ENCODE measurements at regions not wholly inside any gene's neighbourhood (a gene's known extent, or its start where the extent isn't known, plus 50 kb on each side); places are given as distances from the start of the nearest gene placed in this dataset.
"Not testable (repeated sequence)": the region's sequence is repeated elsewhere in the genome, so short reads cannot be mapped to it uniquely, and the experiment has no call there.

DNA sequence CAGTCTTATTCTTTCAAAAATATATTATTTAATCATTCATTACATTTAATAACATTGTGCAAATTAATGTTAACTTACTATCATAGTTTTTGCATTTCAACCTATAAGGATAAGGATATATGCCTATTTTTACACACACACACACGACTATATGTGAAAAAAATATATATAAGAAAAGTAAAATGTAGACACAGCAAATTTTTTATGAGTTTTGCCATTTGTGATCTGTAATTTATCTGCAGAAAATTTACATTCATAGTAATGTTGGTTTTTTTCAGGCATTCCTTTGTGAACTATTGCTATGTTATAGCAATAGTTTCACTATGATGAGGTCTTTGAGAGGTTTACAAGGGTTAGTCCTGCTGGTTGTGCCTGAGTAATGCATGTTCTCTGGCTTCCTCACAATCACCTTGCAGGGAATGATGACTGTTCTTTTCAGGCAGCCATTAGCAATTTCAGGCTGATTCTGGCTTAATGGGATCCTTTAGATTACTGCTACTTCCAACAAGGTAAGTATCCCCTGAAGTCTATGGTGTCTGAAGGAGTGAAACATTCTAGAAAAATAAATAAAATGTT, 183.7 kb upstream of the CDK1 start:
- no peak for DNase-seq (ENCODE audit: low read depth in 6 of 9, low spot score in 9 of 9)
- no peaks in the 10 kb centered on the region for H3K9me3 ChIP-seq (ENCODE audit: control insufficient read depth in 2 of 2, insufficient read depth in 1 of 2, low read length in 1 of 2)
- H3K36me3 ChIP-seq (ENCODE audit: control insufficient read depth in 2 of 2, insufficient read depth in 2 of 2, low read length in 1 of 2), result no peaks in the 10 kb centered on the region
- 90% methylated on average over 1 of the region's 1 CpG for WGBS
- no peaks in the 10 kb centered on the region for H3K4me1 ChIP-seq (ENCODE audit: control insufficient read depth in 2 of 2, insufficient read depth in 2 of 2, low read length in 2 of 2)
- H3K27me3 ChIP-seq (ENCODE audit: control insufficient read depth in 2 of 2, insufficient read depth in 1 of 2, low read length in 1 of 2), result no peaks in the 10 kb centered on the region
- H3K4me3 ChIP-seq (ENCODE audit: low read length in 2 of 2), result no peak overlapping the region
- H3K27ac ChIP-seq (ENCODE audit: low read depth in 1 of 2, low read length in 1 of 2), result no peak overlapping the region

DNA sequence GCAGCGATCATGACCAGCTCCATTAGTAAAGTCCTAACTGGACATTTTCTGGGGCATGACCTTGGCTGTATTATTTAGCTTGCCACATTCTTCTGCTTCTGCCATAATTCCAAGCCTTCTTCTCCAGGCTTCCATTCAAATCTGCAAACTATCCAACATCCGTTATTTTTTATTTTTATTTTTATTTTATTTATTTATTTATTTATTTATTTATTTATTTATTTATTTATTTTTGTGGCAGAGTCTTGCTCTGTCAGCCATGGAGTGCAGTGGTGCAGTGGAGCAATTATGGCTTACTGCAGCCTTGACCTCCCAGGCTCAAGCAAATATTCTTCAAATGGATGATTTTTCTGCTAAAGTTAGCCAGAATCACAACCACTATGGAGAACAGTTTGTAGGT, 187.2 kb upstream of the CDK1 start:
- no peak for DNase-seq (ENCODE audit: low read depth in 6 of 9, low spot score in 9 of 9)
- Histone ChIP-seq H3K27ac (ENCODE audit: low read depth in 1 of 2, low read length in 1 of 2) (no peak overlapping the region), H3K36me3 (ENCODE audit: control insufficient read depth in 2 of 2, insufficient read depth in 2 of 2, low read length in 1 of 2) (no peaks in the 10 kb centered on the region), H3K4me1 (ENCODE audit: control insufficient read depth in 2 of 2, insufficient read depth in 2 of 2, low read length in 2 of 2) (no peaks in the 10 kb centered on the region), H3K4me3 (ENCODE audit: low read length in 2 of 2) (no peak overlapping the region), H3K27me3 (ENCODE audit: control insufficient read depth in 2 of 2, insufficient read depth in 1 of 2, low read length in 1 of 2) (no peaks in the 10 kb centered on the region), H3K9me3 (ENCODE audit: control insufficient read depth in 2 of 2, insufficient read depth in 1 of 2, low read length in 1 of 2) (no peaks in the 10 kb centered on the region)
- 95% methylated on average over 2 of the region's 2 CpGs for WGBS

DNA sequence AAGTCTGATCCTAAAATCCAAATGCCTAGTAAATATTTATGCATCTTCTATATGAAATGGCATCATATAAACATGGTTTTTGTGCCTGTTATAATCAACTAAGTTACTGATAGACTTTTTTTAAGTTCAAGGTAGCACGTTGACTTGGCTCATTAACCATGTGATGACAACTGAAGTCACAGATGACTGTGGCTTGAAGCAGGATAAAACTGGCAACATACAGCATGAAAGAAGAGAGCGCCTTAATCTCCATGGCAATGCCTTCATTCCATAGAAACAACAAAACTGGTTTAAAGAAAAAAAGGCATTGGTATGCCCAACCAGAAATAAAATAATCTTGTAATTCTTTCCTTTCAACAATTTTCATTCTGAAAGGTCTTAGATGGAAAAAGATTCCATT, 188.9 kb upstream of the CDK1 start:
- H3K27ac ChIP-seq (ENCODE audit: low read depth in 1 of 2, low read length in 1 of 2), result no peak overlapping the region
- no peaks in the 10 kb centered on the region for H3K9me3 ChIP-seq (ENCODE audit: control insufficient read depth in 2 of 2, insufficient read depth in 1 of 2, low read length in 1 of 2)
- no peaks in the 10 kb centered on the region for H3K4me1 ChIP-seq (ENCODE audit: control insufficient read depth in 2 of 2, insufficient read depth in 2 of 2, low read length in 2 of 2)
- no peak for DNase-seq (ENCODE audit: low read depth in 6 of 9, low spot score in 9 of 9)
- WGBS, result 89% methylated on average over 2 of the region's 2 CpGs
- H3K27me3 ChIP-seq (ENCODE audit: control insufficient read depth in 2 of 2, insufficient read depth in 1 of 2, low read length in 1 of 2), result no peaks in the 10 kb centered on the region
- no peak overlapping the region for H3K4me3 ChIP-seq (ENCODE audit: low read length in 2 of 2)
- no peaks in the 10 kb centered on the region for H3K36me3 ChIP-seq (ENCODE audit: control insufficient read depth in 2 of 2, insufficient read depth in 2 of 2, low read length in 1 of 2)

DNA sequence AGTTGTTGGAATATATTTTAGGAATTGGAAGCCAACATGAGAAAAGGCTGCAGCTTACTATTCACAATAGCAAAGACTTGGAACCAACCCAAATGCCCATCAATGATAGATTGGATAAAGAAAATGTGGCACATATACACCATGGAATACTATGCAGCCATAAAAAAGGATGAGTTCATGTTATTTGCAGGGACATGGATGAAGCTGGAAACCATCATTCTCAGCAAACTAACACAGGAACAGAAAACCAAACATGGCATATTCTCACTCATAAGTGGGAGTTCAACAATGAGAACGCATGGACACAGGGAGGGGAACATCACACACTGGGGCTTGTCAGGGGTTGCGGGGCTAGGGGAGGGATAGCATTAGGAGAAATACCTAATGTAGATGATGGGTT, 192.1 kb upstream of the ANK3 start:
- 100% methylated on average over 2 of the region's 2 CpGs for WGBS
- not testable (repeated sequence) for H3K4me1 ChIP-seq (ENCODE audit: control insufficient read depth in 2 of 2, insufficient read depth in 2 of 2, low read length in 2 of 2); H3K4me3 ChIP-seq (ENCODE audit: low read length in 2 of 2)

DNA sequence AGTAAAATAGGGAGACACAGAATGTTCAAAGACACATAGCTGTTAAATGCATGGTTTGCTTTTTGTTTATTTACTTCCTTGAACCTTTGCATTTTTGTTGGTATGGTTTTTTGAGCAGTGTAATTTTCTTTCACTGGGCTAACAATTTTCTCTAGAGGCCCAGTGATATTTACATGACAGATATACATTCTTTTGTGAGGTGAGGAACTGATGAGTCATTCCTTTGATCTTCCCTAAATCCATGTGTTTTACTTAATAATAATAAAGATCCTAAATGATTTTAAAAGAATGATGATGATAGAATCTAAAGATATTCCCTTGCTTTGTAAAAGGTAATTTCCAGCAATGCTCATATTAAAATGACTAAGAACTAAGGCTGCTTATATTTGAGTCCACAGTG, 188.5 kb upstream of the ANK3 start:
- Histone ChIP-seq H3K27me3 (ENCODE audit: control insufficient read depth in 2 of 2, insufficient read depth in 1 of 2, low read length in 1 of 2) (no peaks in the 10 kb centered on the region), H3K36me3 (ENCODE audit: control insufficient read depth in 2 of 2, insufficient read depth in 2 of 2, low read length in 1 of 2) (no peaks in the 10 kb centered on the region), H3K4me1 (ENCODE audit: control insufficient read depth in 2 of 2, insufficient read depth in 2 of 2, low read length in 2 of 2) (no peaks in the 10 kb centered on the region), H3K9me3 (ENCODE audit: control insufficient read depth in 2 of 2, insufficient read depth in 1 of 2, low read length in 1 of 2) (no peaks in the 10 kb centered on the region), H3K27ac (ENCODE audit: low read depth in 1 of 2, low read length in 1 of 2) (no peak overlapping the region), H3K4me3 (ENCODE audit: low read length in 2 of 2) (no peak overlapping the region)
- DNase-seq (ENCODE audit: low read depth in 6 of 9, low spot score in 9 of 9), result no peak

More for the DNA sequence above, 192.1 kb upstream of the ANK3 start:
- not testable (repeated sequence) for H3K9me3 ChIP-seq (ENCODE audit: control insufficient read depth in 2 of 2, insufficient read depth in 1 of 2, low read length in 1 of 2); DNase-seq (ENCODE audit: low read depth in 6 of 9, low spot score in 9 of 9); H3K27me3 ChIP-seq (ENCODE audit: control insufficient read depth in 2 of 2, insufficient read depth in 1 of 2, low read length in 1 of 2); H3K36me3 ChIP-seq (ENCODE audit: control insufficient read depth in 2 of 2, insufficient read depth in 2 of 2, low read length in 1 of 2); H3K27ac ChIP-seq (ENCODE audit: low read depth in 1 of 2, low read length in 1 of 2)

DNA sequence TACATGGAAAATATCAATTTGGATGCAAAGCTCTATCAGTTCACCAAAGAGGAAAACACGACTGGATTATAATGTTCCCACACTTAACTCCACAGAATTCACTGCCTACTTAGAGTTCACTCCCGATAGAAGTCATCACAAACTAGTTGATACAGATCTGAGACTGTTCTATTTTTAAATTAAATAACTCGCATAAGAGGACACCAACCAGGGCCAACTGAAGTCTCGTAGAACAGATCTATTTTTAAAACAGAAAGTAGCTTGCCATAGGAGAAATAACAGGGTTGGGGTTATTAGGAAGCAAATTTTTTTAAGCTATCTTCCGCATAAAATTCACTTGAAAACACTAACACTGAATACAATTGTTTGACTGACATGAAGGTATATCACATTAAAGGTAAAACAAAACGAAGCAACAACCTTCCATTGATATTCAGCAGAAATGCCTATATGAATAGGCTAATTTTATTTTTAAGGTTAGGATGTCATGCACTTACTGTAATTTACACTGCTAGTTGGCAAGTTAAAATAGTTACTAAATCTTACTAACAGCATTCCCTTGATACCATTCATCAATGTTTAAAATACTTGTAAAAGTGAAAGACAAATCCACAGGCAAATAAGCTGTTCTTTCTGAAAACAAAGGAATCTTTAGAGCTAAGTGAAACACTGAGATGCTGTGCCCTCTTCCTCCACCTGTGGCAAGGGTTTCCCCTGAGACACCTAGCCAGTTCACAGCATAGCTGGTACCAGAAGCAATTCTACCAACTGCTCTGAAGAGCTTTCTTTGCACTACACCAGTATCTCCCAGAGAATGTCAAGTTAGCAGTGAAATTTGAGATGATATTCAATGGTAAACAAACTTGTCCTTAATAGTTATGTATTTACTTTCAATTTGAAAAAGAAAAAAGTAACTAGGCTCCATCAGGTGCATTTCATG, 186.7 kb upstream of the ANK3 start:
- DNase-seq (ENCODE audit: low read depth in 6 of 9, low spot score in 9 of 9), result no peak
- Histone ChIP-seq H3K27me3 (ENCODE audit: control insufficient read depth in 2 of 2, insufficient read depth in 1 of 2, low read length in 1 of 2) (no peaks in the 10 kb centered on the region), H3K9me3 (ENCODE audit: control insufficient read depth in 2 of 2, insufficient read depth in 1 of 2, low read length in 1 of 2) (no peaks in the 10 kb centered on the region), H3K36me3 (ENCODE audit: control insufficient read depth in 2 of 2, insufficient read depth in 2 of 2, low read length in 1 of 2) (no peaks in the 10 kb centered on the region), H3K4me3 (ENCODE audit: low read length in 2 of 2) (no peak overlapping the region), H3K4me1 (ENCODE audit: control insufficient read depth in 2 of 2, insufficient read depth in 2 of 2, low read length in 2 of 2) (peaks cover 0 to 2% of the 10 kb centered on the region in 2 donors), H3K27ac (ENCODE audit: low read depth in 1 of 2, low read length in 1 of 2) (no peak overlapping the region)
- WGBS, result 15% methylated on average over 6 of the region's 6 CpGs

DNA sequence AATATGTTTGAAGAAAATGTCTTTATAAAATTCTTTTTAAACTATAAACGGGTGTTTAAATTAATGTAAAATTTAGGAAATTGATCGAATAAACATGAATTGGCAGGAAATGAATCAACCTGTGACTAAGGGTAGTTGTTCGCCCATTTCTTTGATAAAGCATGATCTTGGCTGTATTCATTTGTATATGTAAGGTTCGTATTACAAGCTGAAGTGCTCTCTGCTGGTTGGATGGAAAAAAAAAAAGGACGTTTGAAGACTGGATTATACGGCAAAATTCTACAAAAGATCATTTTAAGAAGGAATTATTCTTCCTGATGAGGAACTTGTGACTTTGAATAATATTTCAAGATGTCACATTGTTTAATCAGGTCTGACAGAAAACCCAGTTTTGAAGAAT, 185.4 kb upstream of the ANK3 start:
- H3K27ac ChIP-seq (ENCODE audit: low read depth in 1 of 2, low read length in 1 of 2), result no peak overlapping the region
- H3K9me3 ChIP-seq (ENCODE audit: control insufficient read depth in 2 of 2, insufficient read depth in 1 of 2, low read length in 1 of 2), result no peaks in the 10 kb centered on the region
- 99% methylated on average over 6 of the region's 6 CpGs for WGBS
- H3K4me1 ChIP-seq (ENCODE audit: control insufficient read depth in 2 of 2, insufficient read depth in 2 of 2, low read length in 2 of 2), result peaks cover 0 to 2% of the 10 kb centered on the region in 2 donors
- DNase-seq (ENCODE audit: low read depth in 6 of 9, low spot score in 9 of 9), result no peak
- no peaks in the 10 kb centered on the region for H3K36me3 ChIP-seq (ENCODE audit: control insufficient read depth in 2 of 2, insufficient read depth in 2 of 2, low read length in 1 of 2)
- H3K27me3 ChIP-seq (ENCODE audit: control insufficient read depth in 2 of 2, insufficient read depth in 1 of 2, low read length in 1 of 2), result no peaks in the 10 kb centered on the region
- H3K4me3 ChIP-seq (ENCODE audit: low read length in 2 of 2), result no peak overlapping the region

DNA sequence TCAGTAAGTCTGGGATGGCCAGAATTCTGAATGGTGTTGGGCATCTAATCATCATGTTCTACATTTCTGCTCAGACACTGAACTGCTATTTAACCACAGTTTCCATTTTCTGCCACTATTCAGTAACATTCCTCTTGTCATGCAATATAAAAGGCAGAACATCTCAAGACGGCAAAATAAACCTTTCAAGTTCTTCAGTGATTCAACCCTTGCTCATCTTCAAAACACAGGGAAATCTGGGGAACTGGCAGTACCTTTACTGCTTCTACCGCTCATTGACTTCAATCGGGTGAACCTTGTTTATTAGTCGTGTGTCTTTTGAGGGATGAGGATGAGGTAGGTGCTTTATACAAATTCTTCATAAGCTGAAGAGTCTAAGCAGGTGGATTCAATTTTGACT, 184.7 kb upstream of the ANK3 start:
- Histone ChIP-seq H3K36me3 (ENCODE audit: control insufficient read depth in 2 of 2, insufficient read depth in 2 of 2, low read length in 1 of 2) (no peaks in the 10 kb centered on the region), H3K4me1 (ENCODE audit: control insufficient read depth in 2 of 2, insufficient read depth in 2 of 2, low read length in 2 of 2) (peaks cover 0 to 2% of the 10 kb centered on the region in 2 donors), H3K4me3 (ENCODE audit: low read length in 2 of 2) (no peak overlapping the region), H3K27me3 (ENCODE audit: control insufficient read depth in 2 of 2, insufficient read depth in 1 of 2, low read length in 1 of 2) (no peaks in the 10 kb centered on the region), H3K27ac (ENCODE audit: low read depth in 1 of 2, low read length in 1 of 2) (no peak overlapping the region), H3K9me3 (ENCODE audit: control insufficient read depth in 2 of 2, insufficient read depth in 1 of 2, low read length in 1 of 2) (no peaks in the 10 kb centered on the region)
- DNase-seq (ENCODE audit: low read depth in 6 of 9, low spot score in 9 of 9), result no peak
- WGBS, result 97% methylated on average over 4 of the region's 4 CpGs

DNA sequence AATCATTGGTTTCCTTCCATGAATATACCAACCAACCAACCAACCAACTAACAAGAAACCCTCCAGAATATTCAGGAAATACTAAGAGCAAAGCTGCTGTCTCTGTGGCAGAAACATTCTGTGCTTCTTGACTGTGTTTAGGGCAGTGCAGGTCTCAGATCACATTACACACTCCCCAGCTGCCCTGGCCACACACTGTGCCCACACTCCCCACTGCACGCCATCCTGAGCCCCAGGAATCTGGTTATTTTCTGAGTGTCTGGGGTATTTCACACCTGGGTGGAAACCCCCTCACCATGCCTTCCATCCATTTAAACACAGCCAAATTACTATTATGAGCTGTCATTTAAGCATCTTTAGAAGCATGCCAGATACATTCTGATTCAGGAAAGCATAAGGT, 183.7 kb upstream of the ANK3 start:
- no peak overlapping the region for H3K4me3 ChIP-seq (ENCODE audit: low read length in 2 of 2)
- H3K9me3 ChIP-seq (ENCODE audit: control insufficient read depth in 2 of 2, insufficient read depth in 1 of 2, low read length in 1 of 2), result no peaks in the 10 kb centered on the region
- no peaks in the 10 kb centered on the region for H3K36me3 ChIP-seq (ENCODE audit: control insufficient read depth in 2 of 2, insufficient read depth in 2 of 2, low read length in 1 of 2)
- H3K4me1 ChIP-seq (ENCODE audit: control insufficient read depth in 2 of 2, insufficient read depth in 2 of 2, low read length in 2 of 2), result peaks cover 0 to 2% of the 10 kb centered on the region in 2 donors
- H3K27me3 ChIP-seq (ENCODE audit: control insufficient read depth in 2 of 2, insufficient read depth in 1 of 2, low read length in 1 of 2), result no peaks in the 10 kb centered on the region
- 88% methylated on average over 1 of the region's 1 CpG for WGBS
- H3K27ac ChIP-seq (ENCODE audit: low read depth in 1 of 2, low read length in 1 of 2), result no peak overlapping the region
- DNase-seq (ENCODE audit: low read depth in 6 of 9, low spot score in 9 of 9), result peak in 1 of 9 donors; percentile 5

All from thymus (tissue), 11 donors.